ENCODE measurements at regions not wholly inside any gene's neighbourhood (a gene's known extent, or its start where the extent isn't known, plus 50 kb on each side); places are given as distances from the start of the nearest gene placed in this dataset.
A peak's percentile ranks its signal among the peaks of the same experiment; 100 is the strongest.

- Histone ChIP-seq H3K4me3 (ENCODE audit: low read depth, low read length) (no peak overlapping the region), H3K36me3 (ENCODE audit: control insufficient read depth, insufficient read depth, low read length) (no peaks in the 10 kb centered on the region), H3K9me3 (ENCODE audit: control insufficient read depth, insufficient read depth, low read length) (no peaks in the 10 kb centered on the region), H3K4me1 (ENCODE audit: control insufficient read depth, insufficient read depth, low read length) (no peaks in the 10 kb centered on the region), H3K27ac (ENCODE audit: low read depth, low read length) (no peak overlapping the region), H3K27me3 (ENCODE audit: control insufficient read depth, insufficient read depth, low read length) (no peaks in the 10 kb centered on the region)
- no peak for DNase-seq (ENCODE audit: low read depth in 4 of 6, low spot score in 6 of 6)
- no CpG with 5 or more reads among the region's 2 CpGs for WGBS (ENCODE audit: insufficient coverage)
Observed at GRCh38 chr5:90153031-90153430, 256.5 kb downstream of the CETN3 start.

GRCh38 chr5:90144625-90145327 lies 264.8 kb downstream of the CETN3 start:
- no peak overlapping the region for H3K27ac ChIP-seq (ENCODE audit: low read depth, low read length)
- H3K27me3 ChIP-seq (ENCODE audit: control insufficient read depth, insufficient read depth, low read length) = no peaks in the 10 kb centered on the region
- no peaks in the 10 kb centered on the region for H3K36me3 ChIP-seq (ENCODE audit: control insufficient read depth, insufficient read depth, low read length)
- H3K4me3 ChIP-seq (ENCODE audit: low read depth, low read length) = no peak overlapping the region
- H3K9me3 ChIP-seq (ENCODE audit: control insufficient read depth, insufficient read depth, low read length) = no peaks in the 10 kb centered on the region
- DNase-seq (ENCODE audit: low read depth in 4 of 6, low spot score in 6 of 6) = no peak
- WGBS (ENCODE audit: insufficient coverage) = 83% methylated on average over 2 of the region's 6 CpGs
- no peaks in the 10 kb centered on the region for H3K4me1 ChIP-seq (ENCODE audit: control insufficient read depth, insufficient read depth, low read length)

GRCh38 chr5:90142541-90142940 lies 267.0 kb downstream of the CETN3 start:
- no peak for DNase-seq (ENCODE audit: low read depth in 4 of 6, low spot score in 6 of 6)
- H3K36me3 ChIP-seq (ENCODE audit: control insufficient read depth, insufficient read depth, low read length) = no peaks in the 10 kb centered on the region
- H3K27me3 ChIP-seq (ENCODE audit: control insufficient read depth, insufficient read depth, low read length) = no peaks in the 10 kb centered on the region
- H3K9me3 ChIP-seq (ENCODE audit: control insufficient read depth, insufficient read depth, low read length) = no peaks in the 10 kb centered on the region
- no peak overlapping the region for H3K27ac ChIP-seq (ENCODE audit: low read depth, low read length)
- H3K4me1 ChIP-seq (ENCODE audit: control insufficient read depth, insufficient read depth, low read length) = no peaks in the 10 kb centered on the region
- WGBS (ENCODE audit: insufficient coverage) = 100% methylated on average over 1 of the region's 1 CpG
- H3K4me3 ChIP-seq (ENCODE audit: low read depth, low read length) = no peak overlapping the region

- WGBS (ENCODE audit: insufficient coverage) = 100% methylated on average over 2 of the region's 3 CpGs
- DNase-seq (ENCODE audit: low read depth in 4 of 6, low spot score in 6 of 6) = no peak
- Histone ChIP-seq H3K27me3 (ENCODE audit: control insufficient read depth, insufficient read depth, low read length) (no peaks in the 10 kb centered on the region), H3K9me3 (ENCODE audit: control insufficient read depth, insufficient read depth, low read length) (no peaks in the 10 kb centered on the region), H3K36me3 (ENCODE audit: control insufficient read depth, insufficient read depth, low read length) (no peaks in the 10 kb centered on the region), H3K4me3 (ENCODE audit: low read depth, low read length) (no peak overlapping the region), H3K4me1 (ENCODE audit: control insufficient read depth, insufficient read depth, low read length) (no peaks in the 10 kb centered on the region), H3K27ac (ENCODE audit: low read depth, low read length) (no peak overlapping the region)
Observed at GRCh38 chr5:90141984-90142383, 267.6 kb downstream of the CETN3 start.

- H3K4me3 ChIP-seq (ENCODE audit: low read depth, low read length) = no peak overlapping the region
- no peak overlapping the region for H3K27ac ChIP-seq (ENCODE audit: low read depth, low read length)
- no peaks in the 10 kb centered on the region for H3K4me1 ChIP-seq (ENCODE audit: control insufficient read depth, insufficient read depth, low read length)
- no peaks in the 10 kb centered on the region for H3K27me3 ChIP-seq (ENCODE audit: control insufficient read depth, insufficient read depth, low read length)
- no peaks in the 10 kb centered on the region for H3K36me3 ChIP-seq (ENCODE audit: control insufficient read depth, insufficient read depth, low read length)
- WGBS (ENCODE audit: insufficient coverage) = 88% methylated on average over 8 of the region's 10 CpGs
- DNase-seq (ENCODE audit: low read depth in 4 of 6, low spot score in 6 of 6) = no peak
- no peaks in the 10 kb centered on the region for H3K9me3 ChIP-seq (ENCODE audit: control insufficient read depth, insufficient read depth, low read length)
Observed at GRCh38 chr5:90136952-90137528, 272.5 kb downstream of the CETN3 start.

- DNase-seq (ENCODE audit: low read depth in 4 of 6, low spot score in 6 of 6) = no peak
- WGBS (ENCODE audit: insufficient coverage) = 69% methylated on average over 6 of the region's 7 CpGs
- Histone ChIP-seq H3K4me3 (ENCODE audit: low read depth, low read length) (no peak overlapping the region), H3K4me1 (ENCODE audit: control insufficient read depth, insufficient read depth, low read length) (no peaks in the 10 kb centered on the region), H3K9me3 (ENCODE audit: control insufficient read depth, insufficient read depth, low read length) (no peaks in the 10 kb centered on the region), H3K27me3 (ENCODE audit: control insufficient read depth, insufficient read depth, low read length) (no peaks in the 10 kb centered on the region), H3K27ac (ENCODE audit: low read depth, low read length) (no peak overlapping the region), H3K36me3 (ENCODE audit: control insufficient read depth, insufficient read depth, low read length) (no peaks in the 10 kb centered on the region)
Observed at GRCh38 chr5:90135779-90136378, 273.7 kb downstream of the CETN3 start.

GRCh38 chr5:90134892-90135291 lies 274.7 kb downstream of the CETN3 start:
- WGBS (ENCODE audit: insufficient coverage) = 94% methylated on average over 2 of the region's 4 CpGs
- Histone ChIP-seq H3K27ac (ENCODE audit: low read depth, low read length) (no peak overlapping the region), H3K4me1 (ENCODE audit: control insufficient read depth, insufficient read depth, low read length) (no peaks in the 10 kb centered on the region), H3K4me3 (ENCODE audit: low read depth, low read length) (no peak overlapping the region), H3K9me3 (ENCODE audit: control insufficient read depth, insufficient read depth, low read length) (no peaks in the 10 kb centered on the region), H3K27me3 (ENCODE audit: control insufficient read depth, insufficient read depth, low read length) (no peaks in the 10 kb centered on the region), H3K36me3 (ENCODE audit: control insufficient read depth, insufficient read depth, low read length) (no peaks in the 10 kb centered on the region)
- peak in 1 of 6 donors; percentile 52 for DNase-seq (ENCODE audit: low read depth in 4 of 6, low spot score in 6 of 6)

- DNase-seq (ENCODE audit: low read depth in 4 of 6, low spot score in 6 of 6) = no peak
- H3K4me1 ChIP-seq (ENCODE audit: control insufficient read depth, insufficient read depth, low read length) = no peaks in the 10 kb centered on the region
- H3K36me3 ChIP-seq (ENCODE audit: control insufficient read depth, insufficient read depth, low read length) = no peaks in the 10 kb centered on the region
- no peaks in the 10 kb centered on the region for H3K9me3 ChIP-seq (ENCODE audit: control insufficient read depth, insufficient read depth, low read length)
- H3K27ac ChIP-seq (ENCODE audit: low read depth, low read length) = no peak overlapping the region
- H3K27me3 ChIP-seq (ENCODE audit: control insufficient read depth, insufficient read depth, low read length) = no peaks in the 10 kb centered on the region
- no peak overlapping the region for H3K4me3 ChIP-seq (ENCODE audit: low read depth, low read length)
Observed at GRCh38 chr5:90134381-90134780, 275.2 kb downstream of the CETN3 start.

GRCh38 chr5:90133941-90134340 lies 275.6 kb downstream of the CETN3 start:
- H3K4me1 ChIP-seq (ENCODE audit: control insufficient read depth, insufficient read depth, low read length) = no peaks in the 10 kb centered on the region
- no CpG with 5 or more reads among the region's 2 CpGs for WGBS (ENCODE audit: insufficient coverage)
- H3K9me3 ChIP-seq (ENCODE audit: control insufficient read depth, insufficient read depth, low read length) = no peaks in the 10 kb centered on the region
- no peak for DNase-seq (ENCODE audit: low read depth in 4 of 6, low spot score in 6 of 6)
- no peak overlapping the region for H3K27ac ChIP-seq (ENCODE audit: low read depth, low read length)
- H3K27me3 ChIP-seq (ENCODE audit: control insufficient read depth, insufficient read depth, low read length) = no peaks in the 10 kb centered on the region
- no peaks in the 10 kb centered on the region for H3K36me3 ChIP-seq (ENCODE audit: control insufficient read depth, insufficient read depth, low read length)
- H3K4me3 ChIP-seq (ENCODE audit: low read depth, low read length) = no peak overlapping the region
